GM10248 (cell line): ENCODE measurements at regions not wholly inside any gene's neighbourhood (a gene's known extent, or its start where the extent isn't known, plus 50 kb on each side); places are given as distances from the start of the nearest gene placed in this dataset.
"Not testable (repeated sequence)": the region's sequence is repeated elsewhere in the genome, so short reads cannot be mapped to it uniquely, and the experiment has no call there.

Experiments used
- CTCF ChIA-PET: fragments of 300-600 bp; sonication (Branson Sonifier 250); formaldehyde crosslinking; extraction: SDS; loops from one replicate; lab custom pipeline; 2021; ENCODE audit warnings: antibody characterized with exemption; lab: Yijun Ruan, JAX
- POLR2A ChIA-PET: fragments of 350-650 bp; sonication (Branson Sonifier 250); formaldehyde crosslinking; extraction: SDS; loops from one replicate; lab custom pipeline; 2020; ENCODE audit warnings: antibody characterized with exemption; lab: Yijun Ruan, JAX
- DNase-seq: peaks from one replicate; pipeline ENCODE4 v3.0.0; 2012; ENCODE audit errors: extremely low spot score
- CTCF ChIP-seq: IDR thresholded peaks from 2 replicates; pipeline ENCODE4 v1.5.1; 2012; ENCODE audit warnings: mild to moderate bottlenecking, low read depth; ENCODE audit errors: extremely low read depth, missing control alignments, control extremely low read depth

- ChIA-PET CTCF (no interaction called here), POLR2A (no interaction called here)
- DNase-seq, result no peak
- no peak for TF ChIP-seq CTCF
Measured at GRCh38 chr1:99407018-99407417, 142.7 kb downstream of the PLPPR4 start.

GRCh38 chr1:99424087-99424486, 159.8 kb downstream of the PLPPR4 start:
- DNase-seq, result no peak
- POLR2A ChIA-PET, result no interaction called here
- TF ChIP-seq CTCF, result no peak
- CTCF ChIA-PET, result no interaction called here

GRCh38 chr1:99429754-99430153, 165.5 kb downstream of the PLPPR4 start:
- ChIA-PET CTCF (interaction anchor here (1.0 to 1.4 kb wide), 3 partner anchors 9 to 81 kb away, joined by 3 to 5 read pairs (median 5); no protein-coding TSS in a partner anchor), POLR2A (no interaction called here)
- TF ChIP-seq CTCF, result no peak
- no peak for DNase-seq

- TF ChIP-seq CTCF, result no peak
- DNase-seq, result no peak
- CTCF ChIA-PET, result interaction anchor here (0.8 to 3.2 kb wide), 9 partner anchors 9 to 60 kb away, joined by 3 to 8 read pairs (median 3); no protein-coding TSS in a partner anchor
- POLR2A ChIA-PET, result no interaction called here
Measured at GRCh38 chr1:99438656-99439230, 174.5 kb downstream of the PLPPR4 start.

GRCh38 chr1:99439433-99440075, 175.3 kb downstream of the PLPPR4 start:
- CTCF ChIA-PET, result interaction anchor here (0.8 to 3.2 kb wide), 9 partner anchors 9 to 59 kb away, joined by 3 to 8 read pairs (median 3); no protein-coding TSS in a partner anchor
- POLR2A ChIA-PET, result no interaction called here
- no peak for DNase-seq
- TF ChIP-seq CTCF, result no peak

- TF ChIP-seq CTCF, result no peak
- DNase-seq, result no peak
- CTCF ChIA-PET, result interaction anchor here (1.3 to 3.2 kb wide), 3 partner anchors 8 to 13 kb away, joined by 3 to 8 read pairs (median 5); no protein-coding TSS in a partner anchor
- POLR2A ChIA-PET, result no interaction called here
Measured at GRCh38 chr1:99441299-99442095, 177.2 kb downstream of the PLPPR4 start.

- DNase-seq, CTCF ChIA-PET, POLR2A ChIA-PET: not testable (repeated sequence)
Measured at GRCh38 chr1:99444211-99444927, 180.1 kb downstream of the PLPPR4 start.
